ENCODE measurements at regions not wholly inside any gene's neighbourhood (a gene's known extent, or its start where the extent isn't known, plus 50 kb on each side); places are given as distances from the start of the nearest gene placed in this dataset.
A peak's percentile ranks its signal among the peaks of the same experiment; 100 is the strongest.
"Not testable (repeated sequence)": the region's sequence is repeated elsewhere in the genome, so short reads cannot be mapped to it uniquely, and the experiment has no call there.

- not testable (repeated sequence) for DNase-seq
Measured at GRCh38 chr2:208685929-208686328, 279.3 kb downstream of the PTH2R start.

DNA sequence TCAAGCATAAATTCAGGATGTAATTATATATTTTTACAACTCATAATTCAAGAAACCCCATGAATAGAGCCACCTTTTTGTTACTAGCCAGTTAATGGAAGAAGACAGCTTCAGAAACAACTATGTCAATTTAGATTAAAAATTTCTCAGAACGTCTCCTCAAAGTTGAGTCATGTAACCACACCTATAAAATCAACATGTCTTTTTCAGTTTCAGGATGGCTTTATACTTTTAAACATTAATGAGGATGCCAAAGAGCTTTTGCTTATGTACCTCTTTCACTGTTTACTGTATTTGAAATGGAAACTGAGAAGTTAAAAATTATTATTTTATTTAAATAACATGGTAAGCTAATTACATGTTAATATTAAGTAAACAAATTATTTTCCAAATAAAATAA, 280.1 kb downstream of the PTH2R start:
- no peak for DNase-seq

GRCh38 chr2:208687720-208688119, 281.1 kb downstream of the PTH2R start:
- not testable (repeated sequence) for DNase-seq

DNA sequence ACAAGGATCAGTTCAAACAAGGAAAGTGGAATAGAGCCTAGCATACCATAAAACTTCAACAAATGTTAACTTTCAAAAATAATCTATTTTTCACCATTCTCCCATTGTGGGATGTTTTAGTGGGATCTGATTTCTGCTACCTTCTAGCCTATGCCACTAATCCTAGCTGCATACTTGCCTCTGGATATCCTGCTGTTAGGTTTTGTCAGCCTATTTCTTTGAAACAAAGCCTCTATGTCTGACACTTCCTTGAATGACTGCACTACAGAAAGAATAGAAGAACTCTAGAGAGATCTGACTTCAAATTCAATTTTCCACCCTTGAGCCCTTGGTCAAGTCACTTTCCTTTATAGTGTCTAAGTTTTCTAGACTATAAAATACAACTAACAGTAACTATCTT, 291.5 kb downstream of the PTH2R start:
- DNase-seq, result no peak

GRCh38 chr2:208708486-208708885, 301.9 kb downstream of the PTH2R start:
- no peak for DNase-seq

GRCh38 chr2:208711598-208711997, 305.0 kb downstream of the PTH2R start:
- no peak for DNase-seq

- peak in 1 of 56 donors; percentile 4 for DNase-seq
Measured at GRCh38 chr2:208713066-208713745, 306.6 kb downstream of the PTH2R start.

DNA sequence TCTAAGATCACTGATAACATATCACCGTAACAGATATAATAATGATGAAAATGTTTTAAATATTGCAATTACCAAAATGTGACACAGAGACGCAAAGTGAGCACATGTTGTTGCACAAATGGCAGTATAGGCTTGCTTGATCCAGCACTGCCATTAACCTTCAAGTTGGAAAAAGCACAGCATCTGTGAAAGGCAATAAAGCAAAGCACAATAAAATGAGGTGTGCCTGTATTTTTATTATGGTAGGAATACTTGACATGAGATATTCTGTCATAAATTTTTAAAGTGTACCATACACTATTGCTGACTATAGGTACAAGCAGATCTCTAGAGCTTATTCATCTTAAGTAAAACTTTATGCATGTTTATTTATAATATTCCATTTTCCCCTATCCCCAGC, 312.2 kb downstream of the PTH2R start:
- no peak for DNase-seq

GRCh38 chr2:208722731-208723130, 316.1 kb downstream of the PTH2R start:
- DNase-seq, result no peak

DNA sequence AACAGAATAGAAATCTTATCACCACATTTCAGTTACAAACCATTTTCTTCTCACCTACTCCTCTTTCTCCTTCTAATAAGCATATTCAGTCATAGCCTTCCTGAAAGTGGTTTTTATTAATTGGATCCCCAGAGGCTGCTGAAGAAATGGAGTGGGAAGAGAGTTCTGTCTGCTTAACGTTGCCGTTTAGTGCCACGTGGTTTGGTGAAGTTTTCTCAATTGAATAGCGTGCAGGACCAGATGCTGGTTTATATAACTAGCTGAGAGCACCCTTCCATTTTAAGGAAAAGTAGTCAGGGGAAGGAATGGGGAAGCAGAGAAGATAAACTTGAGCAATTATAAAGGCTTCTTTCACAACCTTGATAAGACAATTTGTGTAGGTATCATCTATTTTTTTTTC, 318.7 kb downstream of the PTH2R start:
- peak in 4 of 56 donors; percentile 0 to 15 (median 2) for DNase-seq

DNA sequence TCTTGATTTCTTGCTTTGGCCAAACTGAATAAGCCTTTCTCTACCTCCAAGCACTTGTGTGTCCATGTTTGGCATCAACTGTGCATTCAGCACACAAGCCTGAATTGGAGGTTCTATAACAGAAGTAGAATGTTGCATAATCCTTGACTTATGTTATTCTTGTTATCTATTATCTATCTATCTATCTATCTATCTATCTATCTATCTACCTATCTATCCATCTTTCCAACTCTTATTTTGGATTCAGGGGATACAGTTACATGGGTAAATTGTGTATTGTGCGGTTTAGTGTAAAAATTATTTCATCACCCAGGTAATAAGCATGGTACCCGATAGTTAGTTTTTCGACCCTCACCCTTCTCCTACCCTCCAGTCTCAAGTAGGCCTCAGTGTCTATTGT, 319.6 kb downstream of the PTH2R start:
- DNase-seq, result no peak

GRCh38 chr2:208751663-208752415, 345.2 kb downstream of the PTH2R start:
- DNase-seq, result not testable (repeated sequence)

DNA sequence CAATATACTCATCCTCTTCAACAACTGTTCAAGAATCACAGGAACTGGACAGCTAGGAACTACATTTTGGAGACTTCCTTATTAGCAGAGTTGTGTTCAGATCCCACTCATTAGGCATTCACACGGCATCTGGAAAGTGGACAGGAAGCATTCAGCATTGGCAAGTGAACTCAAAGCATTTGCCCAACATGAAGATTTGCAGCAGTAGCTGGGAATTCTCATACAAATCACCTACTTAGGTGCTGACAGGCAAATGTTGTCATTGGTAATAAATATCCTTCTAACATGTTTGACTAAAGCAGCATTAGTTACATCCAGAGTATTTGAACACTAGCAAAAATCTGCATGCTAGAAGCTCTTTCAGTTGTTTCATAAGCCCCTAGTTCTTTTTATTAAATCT, 350.8 kb downstream of the PTH2R start:
- no peak for DNase-seq

GRCh38 chr2:208773074-208773473, 366.5 kb downstream of the PTH2R start:
- DNase-seq, result not testable (repeated sequence)

DNA sequence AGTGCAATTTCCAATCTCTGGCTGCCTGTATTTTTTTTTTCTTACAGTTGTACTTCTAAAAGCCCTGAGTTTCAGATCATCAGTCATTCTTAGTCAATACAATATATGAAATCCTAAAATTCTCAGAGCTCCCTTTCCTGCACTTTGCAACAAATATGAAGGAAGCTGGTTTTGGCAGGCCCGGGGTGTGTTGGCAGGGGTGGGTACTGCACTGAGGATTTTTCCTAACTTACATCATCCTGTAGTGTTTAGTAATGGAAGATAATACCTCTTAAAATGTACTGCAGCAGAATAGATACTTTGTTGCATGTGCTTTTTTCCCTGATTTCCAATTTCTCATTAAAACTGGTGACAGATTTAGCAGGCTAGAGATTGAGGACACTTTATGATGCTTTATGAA, 374.6 kb downstream of the PTH2R start:
- DNase-seq, result no peak

DNA sequence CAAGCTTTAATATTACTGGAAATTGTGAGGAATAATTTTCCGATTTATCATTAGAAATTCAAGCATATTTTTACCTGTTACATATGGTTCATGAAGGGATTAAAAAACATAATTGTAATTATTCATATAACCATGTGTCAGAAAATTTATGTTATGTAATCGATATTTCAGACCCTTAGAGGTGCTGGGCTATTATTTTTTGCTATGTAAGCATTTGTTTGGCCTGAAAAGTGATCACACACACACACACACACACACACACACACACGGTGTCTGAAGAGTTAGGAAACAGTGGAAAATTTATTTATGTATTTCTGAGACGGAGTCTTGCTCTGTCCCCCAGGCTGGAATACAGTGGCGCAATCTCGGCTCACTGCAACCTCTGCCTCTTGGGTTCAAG, 375.5 kb downstream of the PTH2R start:
- no peak for DNase-seq

- no peak for DNase-seq
Measured at GRCh38 chr2:208783184-208783583, 376.6 kb downstream of the PTH2R start.

DNA sequence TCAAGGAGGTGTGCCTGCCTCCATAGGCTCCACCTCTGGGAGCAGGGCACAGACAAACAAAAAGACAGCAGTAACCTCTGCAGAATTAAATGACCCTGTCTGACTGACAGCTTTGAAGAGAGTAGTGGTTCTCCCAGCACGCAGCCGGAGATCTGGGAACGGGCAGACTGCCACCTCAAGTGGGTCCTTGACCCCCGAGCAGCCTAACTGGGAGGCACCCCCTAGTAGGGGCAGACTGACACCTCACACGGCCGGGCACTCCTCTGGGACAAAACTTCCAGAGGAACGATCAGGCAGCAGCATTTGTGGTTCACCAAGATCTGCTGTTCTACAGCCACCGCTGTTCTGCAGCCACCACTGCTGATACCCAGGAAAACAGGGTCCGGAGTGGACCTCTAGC, 378.2 kb downstream of the PTH2R start:
- not testable (repeated sequence) for DNase-seq

DNA sequence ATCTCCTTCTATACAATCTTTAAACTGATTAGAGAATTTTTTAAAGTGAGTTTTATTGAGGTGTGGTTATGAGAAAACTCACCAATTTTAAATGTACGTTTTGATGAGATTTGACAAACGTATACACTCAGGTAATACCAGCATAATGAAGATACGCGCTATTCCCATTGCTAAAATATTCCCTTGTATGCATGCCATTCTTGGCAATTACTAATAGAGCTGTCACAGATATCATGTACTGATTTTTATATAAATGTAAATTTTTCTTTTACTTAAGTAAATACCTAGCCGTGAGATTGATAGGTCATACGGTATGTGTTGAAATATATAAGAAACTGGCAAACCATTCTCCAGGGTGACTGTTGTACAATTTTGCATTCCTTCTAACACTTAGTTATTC, 384.7 kb downstream of the PTH2R start:
- no peak for DNase-seq

- no peak for DNase-seq
Measured at GRCh38 chr2:208792766-208793165, 386.2 kb downstream of the PTH2R start.

- DNase-seq, result no peak
Measured at GRCh38 chr2:208793434-208793833, 386.8 kb downstream of the PTH2R start.

DNA sequence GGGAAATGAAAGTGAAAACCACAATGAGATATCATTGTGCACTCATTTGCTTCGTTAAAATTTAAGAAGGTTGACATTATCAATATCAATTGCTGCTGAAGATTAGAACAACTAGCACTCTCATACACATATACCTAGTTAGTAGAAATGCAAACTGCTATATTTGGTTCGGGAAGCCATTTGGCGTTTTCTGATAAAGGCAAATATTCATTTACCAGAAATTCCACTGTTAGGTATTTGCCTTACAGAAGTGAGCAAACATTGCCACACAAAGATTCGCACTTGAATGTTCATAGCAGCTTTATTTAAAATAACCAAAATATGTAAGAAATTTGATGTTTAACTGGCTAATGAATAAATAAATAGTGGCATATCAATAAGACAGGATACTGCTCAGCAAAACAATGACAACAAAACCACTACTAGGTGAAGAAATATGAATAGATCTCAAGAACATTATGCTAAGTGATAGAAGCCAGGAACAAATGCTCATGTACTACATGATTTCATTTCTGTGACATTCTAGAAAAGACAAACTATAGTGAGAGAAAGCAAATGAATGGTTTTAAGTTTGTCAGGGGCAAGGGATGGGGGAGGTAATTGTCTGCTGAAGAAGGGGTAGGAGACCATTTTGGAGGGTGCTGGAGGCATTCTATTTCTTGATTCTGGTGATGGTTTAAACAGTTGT, 387.8 kb downstream of the PTH2R start:
- DNase-seq, result no peak

DNA sequence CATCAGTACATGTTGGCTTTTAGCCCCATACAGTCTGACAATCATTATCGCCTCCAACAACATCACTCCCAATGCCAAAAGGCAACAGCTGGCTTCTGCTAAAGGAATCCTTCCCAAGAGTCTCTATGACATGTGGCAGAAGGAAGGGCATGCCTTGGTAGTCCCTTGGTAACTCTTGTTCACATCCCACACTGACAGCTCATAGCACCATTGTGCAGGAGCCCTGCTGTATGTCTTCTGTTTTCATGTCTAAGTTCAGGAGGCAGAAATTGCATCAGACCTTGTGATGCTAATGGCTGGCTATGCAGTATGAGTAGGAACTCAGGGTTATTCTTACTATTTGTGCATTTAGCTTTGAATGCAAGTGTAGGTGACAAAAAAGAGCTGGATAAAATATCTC, 392.1 kb downstream of the PTH2R start:
- DNase-seq, result no peak
